Right renal cortex interstitium (tissue), 3 donors: ENCODE measurements at regions not wholly inside any gene's neighbourhood (a gene's known extent, or its start where the extent isn't known, plus 50 kb on each side); places are given as distances from the start of the nearest gene placed in this dataset.

Source experiments
- DNase-seq, 3 donors: peaks; one replicate each; pipeline ENCODE4 v3.0.0-alpha.2; 2013; ENCODE audit warnings: low read depth in 3 of 3, low spot score in 2 of 3

DNA sequence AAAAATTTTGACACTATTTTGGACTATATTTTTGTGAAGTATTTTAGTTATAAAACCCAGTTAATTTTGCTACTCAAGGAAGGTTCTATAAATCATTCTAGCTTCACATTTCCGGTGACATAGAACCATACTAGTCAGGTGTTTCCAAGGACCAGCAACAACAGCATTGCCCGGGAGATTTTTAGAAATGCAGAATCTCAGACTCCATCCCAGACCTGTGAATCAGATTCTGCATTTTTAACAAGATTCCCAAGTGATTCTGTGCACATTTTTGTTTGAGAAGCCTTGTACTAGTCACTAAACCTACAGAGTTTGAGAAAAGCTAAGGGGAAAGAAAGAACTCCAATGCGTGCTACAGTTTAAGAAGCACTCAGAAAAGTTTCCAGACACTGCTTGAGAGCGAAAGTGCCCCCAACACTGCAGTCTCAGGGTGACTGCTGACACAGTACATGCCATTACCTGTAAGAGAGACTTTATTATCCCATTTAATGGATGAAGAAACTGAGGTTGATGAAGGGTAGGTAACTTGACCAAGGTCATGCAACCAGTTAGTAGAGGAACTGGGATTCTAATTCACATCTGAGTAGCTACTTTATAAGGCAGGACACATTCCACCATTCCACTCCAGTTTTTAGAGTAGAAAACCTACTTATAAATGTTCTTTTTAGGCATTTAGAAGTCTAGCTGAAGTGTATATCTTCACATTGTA, 49.7 kb upstream of the USP3 start:
- no peak for DNase-seq
